Lower lobe of right lung (tissue), 2 donors: ENCODE measurements at regions not wholly inside any gene's neighbourhood (a gene's known extent, or its start where the extent isn't known, plus 50 kb on each side); places are given as distances from the start of the nearest gene placed in this dataset.

Source experiments
- ATAC-seq, 2 donors: fragments of 200-7000 bp; cut with Tn5 transposase; one replicate each; pipeline ENCODE4 v1.9.1; 2020 to 2022; ENCODE audit warnings: mild to moderate bottlenecking in 2 of 2, moderate library complexity in 2 of 2
- DNase-seq: peaks from one replicate; pipeline ENCODE4 v3.0.0-alpha.2; 2020
- H3K27ac ChIP-seq: fragments of 200-600 bp; one replicate; pipeline ENCODE4 v1.8.0; 2022
- H3K27me3 ChIP-seq: fragments of 200-600 bp; one replicate; pipeline ENCODE4 v1.8.0; 2022; ENCODE audit warnings: low read depth
- H3K36me3 ChIP-seq: fragments of 200-600 bp; one replicate; pipeline ENCODE4 v1.8.0; 2022; ENCODE audit warnings: mild to moderate bottlenecking
- H3K4me1 ChIP-seq: fragments of 200-600 bp; one replicate; pipeline ENCODE4 v1.8.0; 2022
- H3K4me3 ChIP-seq: fragments of 200-600 bp; one replicate; pipeline ENCODE4 v1.8.0; 2022; ENCODE audit warnings: mild to moderate bottlenecking
- H3K9me3 ChIP-seq: fragments of 200-600 bp; one replicate; pipeline ENCODE4 v1.8.0; 2022
- intact Hi-C: fragments of 100-400 bp; cut with DNase I; formaldehyde crosslinking; loops from one replicate; pipeline ENCODE4 v1.11.0; 2022
- TF ChIP-seq, protein P1 (sequence below): fragments of 200-600 bp; IDR thresholded peaks from one replicate; pipeline ENCODE4 v1.8.0; 2022; ENCODE audit warnings: antibody characterized with exemption, mild to moderate bottlenecking
- donor health status: DM: no; HTN: yes; CAD: no; lungs with severe emphysema.

DNA sequence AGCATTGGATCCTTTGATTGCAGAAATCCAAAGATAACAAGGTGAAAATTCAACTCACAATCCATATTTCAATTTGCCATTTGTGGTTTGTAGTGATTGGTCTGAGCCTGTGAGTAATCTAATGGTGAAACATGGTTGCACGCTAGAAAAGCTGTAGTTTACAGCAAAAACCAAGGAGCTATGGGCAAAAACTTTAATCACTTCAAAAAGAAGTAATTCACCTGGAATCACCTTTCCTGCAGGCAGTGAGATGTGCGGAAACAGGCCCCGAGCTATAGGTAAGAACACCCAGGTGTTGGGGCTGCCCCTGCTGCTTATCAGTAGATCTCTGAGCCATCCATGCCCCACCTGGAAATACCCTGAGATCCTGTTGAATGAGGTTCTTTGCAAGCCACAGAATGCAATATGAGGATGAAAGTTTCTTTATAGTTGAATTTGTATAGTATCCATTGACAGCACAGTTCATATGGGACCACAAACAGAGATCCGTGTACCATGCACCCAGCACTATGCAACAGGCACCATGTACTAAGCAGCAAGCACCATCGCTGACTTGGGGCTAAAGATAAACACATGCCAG, 208.2 kb downstream of the SPP2 start:
- ATAC-seq, result no peak
- Histone ChIP-seq H3K36me3 (no peaks in the 10 kb centered on the region), H3K4me1 (no peaks in the 10 kb centered on the region), H3K27ac (no peak overlapping the region), H3K4me3 (no peak overlapping the region), H3K27me3 (no peaks in the 10 kb centered on the region), H3K9me3 (no peaks in the 10 kb centered on the region)
- intact Hi-C loops, result no loop called here
- DNase-seq, result no peak
- TF ChIP-seq, protein P1, sequence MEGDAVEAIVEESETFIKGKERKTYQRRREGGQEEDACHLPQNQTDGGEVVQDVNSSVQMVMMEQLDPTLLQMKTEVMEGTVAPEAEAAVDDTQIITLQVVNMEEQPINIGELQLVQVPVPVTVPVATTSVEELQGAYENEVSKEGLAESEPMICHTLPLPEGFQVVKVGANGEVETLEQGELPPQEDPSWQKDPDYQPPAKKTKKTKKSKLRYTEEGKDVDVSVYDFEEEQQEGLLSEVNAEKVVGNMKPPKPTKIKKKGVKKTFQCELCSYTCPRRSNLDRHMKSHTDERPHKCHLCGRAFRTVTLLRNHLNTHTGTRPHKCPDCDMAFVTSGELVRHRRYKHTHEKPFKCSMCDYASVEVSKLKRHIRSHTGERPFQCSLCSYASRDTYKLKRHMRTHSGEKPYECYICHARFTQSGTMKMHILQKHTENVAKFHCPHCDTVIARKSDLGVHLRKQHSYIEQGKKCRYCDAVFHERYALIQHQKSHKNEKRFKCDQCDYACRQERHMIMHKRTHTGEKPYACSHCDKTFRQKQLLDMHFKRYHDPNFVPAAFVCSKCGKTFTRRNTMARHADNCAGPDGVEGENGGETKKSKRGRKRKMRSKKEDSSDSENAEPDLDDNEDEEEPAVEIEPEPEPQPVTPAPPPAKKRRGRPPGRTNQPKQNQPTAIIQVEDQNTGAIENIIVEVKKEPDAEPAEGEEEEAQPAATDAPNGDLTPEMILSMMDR, result no peak

DNA sequence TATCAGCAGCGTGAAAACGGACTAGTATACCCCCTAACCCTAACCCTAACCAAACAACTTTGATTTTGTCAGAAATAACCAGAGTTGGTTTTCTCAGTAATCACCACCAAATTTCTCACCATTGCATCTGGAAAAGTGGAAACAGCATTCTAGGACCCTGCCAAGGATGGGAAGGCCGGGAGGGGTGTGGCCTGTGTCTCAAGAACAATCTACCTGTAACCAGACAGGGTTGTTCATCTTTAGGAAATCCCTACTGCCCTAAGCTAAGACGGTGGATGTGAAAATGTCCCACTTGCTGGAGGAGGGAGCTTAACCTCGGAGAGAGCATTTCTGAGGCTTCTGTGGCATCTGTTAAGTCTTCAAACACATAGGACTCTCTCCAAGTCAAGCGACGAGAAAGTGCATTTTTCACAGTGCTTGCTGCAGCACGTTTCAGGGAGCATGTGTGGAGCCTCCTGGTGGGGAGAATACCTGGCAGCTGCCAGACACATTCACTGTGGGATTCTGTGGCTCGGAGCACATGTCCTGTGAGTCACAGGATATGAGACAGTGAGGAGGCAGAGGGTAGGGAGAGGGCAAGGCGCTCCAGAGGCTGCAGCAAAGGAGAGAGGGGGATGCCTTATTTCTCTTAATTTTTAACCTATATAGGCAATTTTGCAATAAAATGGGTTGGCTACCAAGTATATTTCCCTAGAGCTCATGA, 207.5 kb downstream of the SPP2 start:
- intact Hi-C loops, result no loop called here
- no peak overlapping the region for H3K27ac ChIP-seq
- no peaks in the 10 kb centered on the region for H3K36me3 ChIP-seq
- ATAC-seq, result peak; percentile 69 to 73
- TF ChIP-seq, protein P1, result peak; percentile 30
- H3K9me3 ChIP-seq, result no peaks in the 10 kb centered on the region
- DNase-seq, result no peak
- H3K4me3 ChIP-seq, result no peak overlapping the region
- H3K27me3 ChIP-seq, result no peaks in the 10 kb centered on the region
- H3K4me1 ChIP-seq, result no peaks in the 10 kb centered on the region

DNA sequence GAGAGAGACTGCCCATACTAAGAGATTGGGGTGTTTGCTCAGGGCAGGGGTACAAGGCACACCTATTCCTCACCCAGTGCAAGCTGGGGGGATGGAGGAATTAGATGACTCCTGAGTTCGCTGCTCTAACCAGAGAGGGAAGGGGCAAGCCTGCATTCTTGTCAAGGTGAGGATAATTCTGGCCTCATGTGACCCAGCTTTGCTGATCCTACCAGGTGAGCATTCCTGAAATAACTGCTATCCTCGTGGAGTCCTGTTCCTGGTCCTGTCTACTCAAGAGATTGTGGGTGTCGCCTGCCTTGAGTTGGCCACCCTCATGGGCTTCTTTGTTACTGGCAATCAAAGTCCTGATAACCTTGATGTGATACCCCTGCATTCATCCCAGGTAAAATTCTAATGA, 206.0 kb downstream of the SPP2 start:
- no peaks in the 10 kb centered on the region for H3K27me3 ChIP-seq
- intact Hi-C loops, result no loop called here
- H3K27ac ChIP-seq, result no peak overlapping the region
- H3K4me3 ChIP-seq, result no peak overlapping the region
- DNase-seq (no peak), ATAC-seq (no peak)
- no peaks in the 10 kb centered on the region for H3K4me1 ChIP-seq
- TF ChIP-seq, protein P1, result no peak
- no peaks in the 10 kb centered on the region for H3K36me3 ChIP-seq
- no peaks in the 10 kb centered on the region for H3K9me3 ChIP-seq

DNA sequence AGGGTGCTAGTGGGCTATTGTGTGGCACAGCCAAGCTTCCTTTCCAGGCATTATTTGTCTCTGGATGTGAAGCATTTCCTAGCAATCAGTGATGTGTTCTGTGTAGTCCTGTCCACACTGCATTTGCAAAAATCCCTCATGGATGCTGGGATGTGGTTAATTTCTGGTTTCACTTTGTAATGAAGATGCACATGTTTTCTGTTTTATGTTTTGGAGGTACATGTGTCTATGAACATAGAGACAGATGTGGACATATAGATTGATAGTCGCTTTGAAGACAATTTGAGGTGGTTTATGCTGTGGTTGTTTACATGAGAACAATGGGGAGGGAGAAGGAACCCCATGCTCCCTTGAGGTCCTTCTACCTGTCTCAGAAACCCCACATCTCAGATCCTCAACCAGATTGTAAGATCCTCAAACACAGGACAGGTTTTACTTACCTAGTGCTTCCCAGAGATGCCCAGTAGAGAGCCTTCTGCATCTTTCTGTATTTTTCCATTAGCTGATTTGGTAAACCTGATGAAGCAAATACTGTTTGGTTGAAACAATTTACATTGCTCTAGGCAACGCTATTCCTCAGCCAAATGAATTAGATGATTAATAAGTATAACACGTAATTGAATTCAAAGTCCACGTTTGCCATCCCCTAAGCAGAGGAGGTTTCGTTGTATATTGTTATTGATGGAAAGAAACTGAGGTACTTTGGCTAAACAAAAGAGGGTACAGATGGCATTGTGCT, 204.4 kb downstream of the SPP2 start:
- Histone ChIP-seq H3K9me3 (no peaks in the 10 kb centered on the region), H3K4me1 (no peaks in the 10 kb centered on the region), H3K27ac (no peak overlapping the region), H3K27me3 (no peaks in the 10 kb centered on the region), H3K36me3 (no peaks in the 10 kb centered on the region), H3K4me3 (no peak overlapping the region)
- intact Hi-C loops, result no loop called here
- DNase-seq, result no peak
- TF ChIP-seq, protein P1, result no peak
- no peak for ATAC-seq

DNA sequence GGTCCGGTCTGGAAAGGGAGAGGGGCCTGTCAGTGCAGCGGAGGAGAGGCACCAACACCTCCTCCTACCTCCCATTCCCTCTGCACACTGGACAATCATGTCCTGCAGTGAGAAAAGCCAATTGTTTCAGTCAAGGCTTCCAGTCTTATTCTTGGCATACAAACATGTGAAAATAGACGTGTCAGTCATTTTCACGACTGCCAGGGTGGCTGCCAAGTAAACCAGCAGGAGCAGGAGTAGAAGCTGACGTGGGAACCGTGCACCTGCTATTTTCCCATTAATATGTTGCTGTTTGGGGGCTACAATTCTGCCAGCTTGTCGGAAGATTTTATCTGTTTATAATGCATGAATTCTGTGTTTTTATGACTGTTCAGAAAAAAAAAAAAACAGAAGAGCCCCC, 202.3 kb downstream of the SPP2 start:
- Histone ChIP-seq H3K9me3 (no peaks in the 10 kb centered on the region), H3K4me1 (no peaks in the 10 kb centered on the region), H3K27me3 (no peaks in the 10 kb centered on the region), H3K4me3 (no peak overlapping the region), H3K36me3 (no peaks in the 10 kb centered on the region), H3K27ac (no peak overlapping the region)
- TF ChIP-seq, protein P1, result no peak
- intact Hi-C loops, result no loop called here
- ATAC-seq (no peak), DNase-seq (no peak)
